Stimulated activated CD8-positive, alpha-beta memory T cell treated with anti-CD3 and anti-CD28 coated beads, Interleukin-4, amount 100 ng/mL, for 24 hours (primary cell): ENCODE measurements at regions not wholly inside any gene's neighbourhood (a gene's known extent, or its start where the extent isn't known, plus 50 kb on each side); places are given as distances from the start of the nearest gene placed in this dataset.
A peak's percentile ranks its signal among the peaks of the same experiment; 100 is the strongest.

Experiments
- DNase-seq: peaks from one replicate; pipeline ENCODE4 v3.0.0-alpha.2; 2020; ENCODE audit warnings: low read depth

DNA sequence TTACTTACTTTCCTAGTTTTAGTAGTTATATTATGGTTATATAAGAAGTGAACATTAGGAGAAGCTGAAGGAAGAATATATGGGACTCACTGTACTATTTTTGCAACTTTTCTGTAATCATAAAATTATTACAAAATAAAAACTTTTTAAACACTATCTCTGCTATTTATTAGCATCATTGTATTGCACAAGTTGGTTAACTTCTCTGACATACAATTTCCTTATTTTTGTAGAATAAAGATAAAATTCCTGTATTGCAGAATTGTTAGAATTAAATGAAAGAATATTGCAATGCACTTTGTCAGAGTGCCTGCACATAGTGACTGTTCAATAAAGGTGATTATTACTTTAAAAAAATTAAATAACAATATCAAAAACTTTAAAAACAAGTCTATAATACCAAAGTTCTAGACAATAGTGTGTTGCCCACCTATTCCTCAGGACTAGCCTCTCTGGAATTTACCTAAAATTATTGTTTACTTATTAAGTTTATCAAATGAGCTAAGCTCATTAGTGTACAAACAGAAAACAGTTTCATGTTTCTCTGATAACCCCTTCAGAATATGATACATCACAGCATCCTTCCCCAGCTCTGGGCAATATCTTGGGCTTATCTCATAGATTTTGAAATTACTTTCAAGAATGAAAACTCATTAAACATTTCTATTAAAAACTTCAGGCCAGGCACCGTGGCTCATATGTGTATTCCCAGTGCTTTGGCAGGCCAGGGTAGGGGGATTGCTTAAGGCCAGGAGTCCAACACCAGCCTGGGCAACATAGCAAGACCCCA lies 77.4 kb upstream of the TMPO start:
- no peak for DNase-seq

DNA sequence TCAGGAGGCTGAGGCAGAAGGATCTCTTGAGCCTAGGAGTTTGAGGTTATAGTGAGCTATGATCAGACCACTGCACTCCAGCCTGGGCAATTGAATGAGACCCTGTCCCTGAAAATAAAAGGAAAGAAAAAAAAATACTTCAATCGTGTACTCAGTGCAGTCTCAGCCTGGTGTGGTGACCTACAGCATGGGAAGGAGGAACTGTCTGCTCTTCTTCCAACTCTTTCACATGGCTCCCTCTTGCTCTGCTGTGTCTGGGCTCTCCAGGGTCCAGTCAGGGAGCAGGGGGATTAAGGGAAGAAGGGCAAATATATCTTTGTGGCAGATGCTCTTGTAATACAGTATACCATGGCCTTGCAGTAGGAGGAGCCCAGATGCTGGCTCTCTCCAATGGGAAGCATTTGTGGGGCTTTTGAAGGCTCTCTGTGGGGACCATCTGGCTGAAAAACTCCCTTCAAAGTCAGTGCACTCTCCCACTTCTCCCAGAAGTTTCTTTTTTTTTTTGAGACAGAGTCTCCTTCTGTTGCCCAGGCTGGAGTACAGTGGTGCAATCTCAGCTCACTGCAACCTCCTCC lies 76.6 kb upstream of the TMPO start:
- DNase-seq: no peak

DNA sequence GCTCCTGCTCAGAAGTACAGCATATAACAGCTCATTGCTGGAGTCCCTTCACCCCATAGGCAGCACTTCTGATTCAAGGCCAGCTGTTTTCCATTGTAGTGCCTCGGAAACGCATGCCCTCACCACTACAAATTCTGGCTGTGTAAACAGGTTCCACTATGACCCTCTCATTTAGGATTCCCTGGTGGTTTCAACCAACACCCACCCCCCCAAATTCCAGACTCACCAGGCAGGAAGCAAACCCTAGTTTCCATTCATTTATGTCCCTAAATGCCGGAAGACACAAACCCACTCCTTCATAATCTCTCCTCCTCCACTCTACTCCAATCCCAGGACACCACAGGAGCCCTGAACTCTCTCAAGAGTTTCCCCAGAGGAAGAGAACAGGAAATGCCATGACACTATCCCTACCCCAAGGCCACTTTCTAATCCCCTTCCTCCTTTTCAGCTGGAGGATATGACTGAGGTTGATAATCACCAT lies 75.9 kb upstream of the TMPO start:
- DNase-seq: no peak

DNA sequence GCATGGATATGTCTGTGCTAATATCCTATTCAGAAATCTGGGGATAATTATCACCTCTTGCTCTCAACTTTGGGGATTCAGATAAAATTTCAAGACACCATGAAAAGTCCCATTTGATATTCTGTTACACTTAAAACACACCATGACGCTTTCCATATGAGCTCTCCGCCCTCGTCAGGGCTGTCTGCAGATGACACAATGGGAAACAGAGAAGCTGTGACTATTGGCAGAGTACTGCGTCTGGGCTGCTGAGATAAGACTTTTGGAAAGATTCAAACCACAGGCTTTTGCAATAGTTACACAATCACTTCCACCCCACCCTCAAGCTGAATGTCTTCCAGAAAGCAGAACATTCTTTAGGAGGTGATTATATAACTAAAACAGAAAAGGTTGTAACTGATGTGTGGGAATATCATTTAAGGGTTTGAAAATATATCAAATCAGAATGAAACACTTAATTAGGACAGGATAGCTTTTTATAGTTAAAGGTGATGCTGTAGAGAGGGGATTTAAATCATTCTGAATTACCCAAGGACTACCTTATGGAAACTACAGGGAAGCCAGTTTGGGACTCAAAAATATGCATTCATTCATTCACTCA lies 75.3 kb upstream of the TMPO start:
- no peak for DNase-seq

DNA sequence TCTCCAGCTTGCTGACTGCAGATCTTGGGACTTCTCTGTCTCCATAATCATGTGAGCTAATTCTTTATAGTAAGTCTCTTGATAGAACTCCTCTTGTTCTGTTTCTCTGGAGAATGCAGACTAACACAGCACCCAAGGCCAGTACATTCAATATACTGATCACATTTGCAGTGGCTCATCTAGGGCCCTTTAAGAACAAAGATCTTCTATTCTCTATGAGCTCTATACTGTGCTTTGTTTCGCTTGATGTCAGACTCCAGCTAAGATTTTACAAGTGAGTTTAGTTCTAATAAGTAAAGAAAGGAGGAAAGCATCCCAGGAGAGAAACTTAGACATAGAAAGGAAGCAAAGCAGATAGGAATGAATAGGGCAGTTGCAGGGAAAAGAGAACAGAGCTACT lies 69.3 kb upstream of the TMPO start:
- no peak for DNase-seq

DNA sequence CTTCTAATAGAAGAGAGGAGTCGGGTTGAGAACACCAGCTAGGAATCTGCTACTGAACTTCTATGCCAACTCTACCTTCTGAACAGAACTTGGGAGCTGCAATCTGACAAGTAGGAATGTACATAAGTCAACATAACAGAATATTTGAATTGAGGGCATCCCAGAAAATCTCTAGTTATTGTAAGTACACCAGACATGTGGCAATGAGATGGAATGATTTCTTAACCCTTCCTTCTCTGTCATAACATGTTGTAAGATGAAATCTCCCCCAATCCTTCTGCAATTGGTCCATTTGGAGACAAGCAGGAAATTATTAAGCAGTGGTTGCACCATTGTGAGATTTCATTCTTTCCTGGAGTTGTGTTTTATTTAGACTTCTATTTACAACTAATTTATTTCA lies 68.7 kb upstream of the TMPO start:
- DNase-seq: no peak

DNA sequence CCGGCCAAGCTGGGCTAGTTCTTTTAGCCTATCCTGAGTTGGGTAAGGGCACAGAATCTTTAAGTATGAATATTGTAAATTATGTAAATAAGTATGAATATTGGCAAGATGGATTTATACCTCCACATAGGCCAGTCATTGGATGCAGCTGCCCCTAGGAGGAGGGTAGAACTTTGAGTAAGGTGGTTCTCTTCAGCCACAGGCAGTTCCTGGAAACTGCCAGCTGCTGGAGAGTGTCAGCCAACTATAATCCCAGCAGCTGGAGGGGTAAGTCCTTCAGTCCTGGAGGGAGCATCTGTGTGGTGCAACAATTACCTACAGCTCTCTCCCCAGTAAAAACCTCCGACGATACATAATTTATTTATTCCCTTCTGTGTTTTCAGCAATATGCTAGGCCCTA lies 65.8 kb upstream of the TMPO start:
- DNase-seq: no peak

DNA sequence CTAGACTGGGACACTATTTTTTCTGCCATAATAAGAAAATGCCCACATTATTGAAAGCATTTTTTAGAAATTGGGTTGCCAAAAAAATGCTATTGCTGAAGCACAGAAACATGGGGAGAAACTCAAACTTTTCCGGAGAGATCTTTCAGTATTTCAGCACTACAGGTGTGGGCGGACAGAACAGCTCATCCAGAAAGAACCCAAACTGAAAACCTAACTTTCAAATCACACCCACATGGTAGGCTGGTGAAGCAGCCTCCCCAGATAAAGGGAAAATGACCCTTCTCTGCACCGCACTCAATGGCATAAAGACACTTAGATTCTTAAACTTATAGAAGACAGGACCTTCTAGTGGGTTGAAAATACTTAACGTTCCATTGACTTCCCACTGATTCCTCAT lies 62.3 kb upstream of the TMPO start:
- no peak for DNase-seq

DNA sequence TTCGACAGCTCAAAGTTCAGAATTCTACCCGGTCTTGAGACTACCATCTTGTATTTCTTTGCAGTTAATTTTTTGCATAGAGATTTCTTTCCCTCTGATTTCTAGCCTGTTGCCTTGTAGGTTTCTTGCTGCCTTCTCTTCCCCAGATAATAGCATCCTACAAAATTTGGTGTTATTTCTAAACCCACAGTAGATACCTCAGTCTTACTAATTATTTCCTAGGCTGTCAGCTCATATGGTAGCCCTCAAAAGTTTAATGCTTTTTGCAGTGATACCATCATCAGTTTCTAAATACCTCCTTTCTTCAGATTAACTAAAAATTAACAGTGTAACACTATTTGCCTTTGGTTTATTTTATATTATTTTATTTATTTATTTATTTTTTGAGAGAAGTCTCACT lies 61.9 kb upstream of the TMPO start:
- DNase-seq: no peak

DNA sequence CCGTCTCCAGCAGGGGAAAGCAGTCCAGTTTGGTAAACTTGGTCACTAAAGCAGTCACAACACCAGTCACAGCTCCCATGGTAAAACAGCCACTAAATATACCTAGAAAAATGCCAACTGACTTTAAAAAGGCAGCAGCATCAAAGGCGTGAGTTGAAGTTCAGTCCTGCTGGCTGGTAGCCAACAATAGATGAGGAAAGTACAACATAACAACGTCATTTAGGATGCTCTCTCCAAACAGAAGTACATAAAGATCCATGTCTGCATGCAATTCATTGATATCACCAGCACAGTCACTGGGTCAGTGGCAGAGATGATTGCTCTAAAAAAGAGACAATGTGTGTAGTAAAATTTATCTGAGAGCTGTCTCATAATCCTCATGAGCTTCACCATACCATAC lies 59.3 kb upstream of the TMPO start:
- DNase-seq: no peak

DNA sequence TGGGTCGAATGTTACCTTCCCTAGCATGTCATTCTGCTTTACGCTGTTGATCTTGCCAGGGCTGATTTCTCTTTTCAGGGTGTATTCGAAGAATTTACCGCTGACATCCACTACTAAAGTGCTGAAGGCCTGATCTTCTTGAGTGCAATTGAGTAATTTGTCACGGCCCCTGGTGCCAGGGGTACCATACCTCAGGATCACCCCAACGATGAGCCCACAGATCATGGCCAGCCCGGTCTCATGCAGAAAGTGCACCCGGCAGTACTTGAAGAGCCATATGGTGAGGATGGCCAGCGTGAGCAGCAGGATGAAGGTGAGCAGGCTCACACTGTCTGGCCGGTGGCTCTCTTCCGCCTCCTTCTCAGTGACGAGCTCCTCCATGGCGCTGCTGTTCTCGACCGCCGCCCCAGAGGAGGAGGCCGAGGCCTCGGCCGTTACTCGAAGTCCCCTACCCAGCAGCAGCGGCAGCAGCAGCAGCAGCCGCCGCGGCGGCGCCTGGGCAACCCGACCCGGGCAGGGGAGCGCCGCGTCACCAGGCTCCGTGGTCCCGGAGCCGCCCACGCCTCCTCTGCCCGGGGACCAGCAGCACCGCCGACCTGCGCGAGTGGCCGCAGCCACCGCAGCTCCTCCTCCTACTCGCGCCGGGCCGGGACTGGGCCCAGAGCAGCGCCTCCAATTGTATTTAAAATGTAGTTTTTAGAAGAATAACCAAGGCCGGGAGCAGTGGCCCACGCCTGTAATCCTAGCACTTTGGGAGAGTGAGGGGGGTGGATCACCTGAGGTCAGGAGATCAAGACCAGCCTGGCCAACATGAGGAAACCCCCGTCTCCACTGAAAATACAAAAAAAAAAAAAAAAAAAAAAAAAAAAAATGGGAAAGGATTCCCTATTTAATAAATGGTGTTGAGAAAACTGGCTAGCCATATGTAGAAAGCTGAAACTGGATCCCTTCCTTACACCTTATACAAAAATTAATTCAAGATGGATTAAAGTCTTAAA lies 58.5 kb upstream of the TMPO start:
- DNase-seq: peak; percentile 19

DNA sequence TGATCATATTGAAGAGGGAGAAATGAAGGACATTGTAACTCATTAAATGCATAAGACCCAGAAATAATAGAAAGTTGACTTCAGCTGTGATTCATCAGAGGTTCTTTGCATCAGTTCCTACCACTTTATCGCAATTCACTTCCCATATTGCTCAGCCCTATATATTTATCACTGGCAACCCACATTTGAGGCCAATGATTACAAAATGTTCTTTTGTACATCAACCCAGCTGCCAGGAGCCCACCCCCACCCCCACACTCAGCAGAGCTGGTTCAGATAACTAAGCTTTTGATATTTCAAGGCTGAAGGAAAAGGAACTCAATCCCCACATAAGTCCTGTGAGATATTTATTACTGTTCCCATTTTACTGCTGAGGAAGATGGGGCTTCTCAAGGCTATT lies 51.2 kb upstream of the TMPO start:
- DNase-seq: no peak

DNA sequence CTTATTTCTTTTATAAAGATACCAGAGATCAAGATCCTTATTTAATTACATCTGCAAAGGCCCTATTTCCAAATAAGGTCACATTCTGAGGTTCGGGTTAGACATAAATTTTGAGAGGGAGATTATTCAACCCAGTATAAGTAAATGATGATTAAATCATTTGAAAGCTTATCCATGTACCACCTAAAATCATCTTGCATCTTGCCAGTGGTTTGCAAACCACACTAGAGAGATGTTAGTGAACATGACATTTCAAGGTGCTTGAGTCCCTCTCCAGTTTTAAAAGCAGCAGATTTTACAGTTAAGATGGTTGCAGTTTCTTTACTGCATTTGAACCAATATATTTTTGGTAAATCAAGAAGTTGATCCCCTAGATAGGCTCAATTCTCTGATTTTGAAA lies 49.9 kb upstream of the TMPO start:
- DNase-seq: no peak
